Vagina (tissue), 2 donors: ENCODE measurements at regions not wholly inside any gene's neighbourhood (a gene's known extent, or its start where the extent isn't known, plus 50 kb on each side); places are given as distances from the start of the nearest gene placed in this dataset.

Source experiments
- POLR2A ChIP-seq, 2 donors: fragments of 450-650 bp; IDR thresholded peaks; one replicate each; pipeline ENCODE4 v1.6.1; 2017; ENCODE audit warnings: antibody characterized with exemption in 2 of 2, mild to moderate bottlenecking in 2 of 2, moderate library complexity in 2 of 2
- POLR2AphosphoS5 ChIP-seq, 2 donors: sonication (generic); formaldehyde crosslinking; IDR thresholded peaks; one replicate each; pipeline ENCODE4 v1.9.0; 2017; ENCODE audit warnings: antibody characterized with exemption in 2 of 2, mild to moderate bottlenecking in 2 of 2, low read depth in 1 of 2; ENCODE audit not compliant: insufficient read depth in 1 of 2
- TF ChIP-seq, protein P1 (sequence below), 3 experiments: fragments of 450-650 bp in 2 of 3; fragments of 200-600 bp in 1 of 3; sonication (generic) in 1 of 3; IDR thresholded peaks; one replicate each; pipeline ENCODE4 v1.5.1; 2017 to 2019; ENCODE audit warnings: antibody characterized with exemption in 3 of 3, mild to moderate bottlenecking in 2 of 3, moderate library complexity in 2 of 3

DNA sequence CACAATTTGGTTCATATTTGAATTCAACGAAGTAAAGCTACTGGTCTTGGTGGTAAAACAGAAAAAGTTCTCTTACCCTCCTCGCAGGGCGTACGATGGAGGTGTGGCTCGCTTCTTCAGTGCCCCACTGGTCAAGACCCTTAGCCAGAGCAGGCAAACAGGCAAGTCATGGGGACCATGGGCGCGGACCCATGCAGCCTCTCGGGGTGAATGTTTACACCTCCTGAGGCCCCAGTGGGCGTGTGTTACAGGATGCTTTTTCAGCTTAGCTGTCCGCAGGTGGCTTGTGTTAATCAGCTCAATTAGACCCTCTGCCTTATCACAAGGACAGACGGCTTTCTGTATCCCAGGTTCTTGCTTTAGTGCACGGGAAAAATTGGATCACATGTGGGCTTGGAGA, 991.8 kb downstream of the GBE1 start:
- TF ChIP-seq, protein P1, sequence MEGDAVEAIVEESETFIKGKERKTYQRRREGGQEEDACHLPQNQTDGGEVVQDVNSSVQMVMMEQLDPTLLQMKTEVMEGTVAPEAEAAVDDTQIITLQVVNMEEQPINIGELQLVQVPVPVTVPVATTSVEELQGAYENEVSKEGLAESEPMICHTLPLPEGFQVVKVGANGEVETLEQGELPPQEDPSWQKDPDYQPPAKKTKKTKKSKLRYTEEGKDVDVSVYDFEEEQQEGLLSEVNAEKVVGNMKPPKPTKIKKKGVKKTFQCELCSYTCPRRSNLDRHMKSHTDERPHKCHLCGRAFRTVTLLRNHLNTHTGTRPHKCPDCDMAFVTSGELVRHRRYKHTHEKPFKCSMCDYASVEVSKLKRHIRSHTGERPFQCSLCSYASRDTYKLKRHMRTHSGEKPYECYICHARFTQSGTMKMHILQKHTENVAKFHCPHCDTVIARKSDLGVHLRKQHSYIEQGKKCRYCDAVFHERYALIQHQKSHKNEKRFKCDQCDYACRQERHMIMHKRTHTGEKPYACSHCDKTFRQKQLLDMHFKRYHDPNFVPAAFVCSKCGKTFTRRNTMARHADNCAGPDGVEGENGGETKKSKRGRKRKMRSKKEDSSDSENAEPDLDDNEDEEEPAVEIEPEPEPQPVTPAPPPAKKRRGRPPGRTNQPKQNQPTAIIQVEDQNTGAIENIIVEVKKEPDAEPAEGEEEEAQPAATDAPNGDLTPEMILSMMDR (IDR thresholded peaks at IDR 0.05): no peak
- TF ChIP-seq POLR2A (IDR thresholded peaks at IDR 0.05) (no peak), POLR2AphosphoS5 (IDR thresholded peaks at IDR 0.05; ENCODE audit: insufficient read depth in 1 of 2, low read depth in 1 of 2) (no peak)
